Peyer's patch (tissue), 4 donors: ENCODE measurements at regions not wholly inside any gene's neighbourhood (a gene's known extent, or its start where the extent isn't known, plus 50 kb on each side); places are given as distances from the start of the nearest gene placed in this dataset.

ENCODE experiments used
- DNase-seq, 3 donors: peaks; one replicate each; pipeline ENCODE4 v3.0.0-alpha.2; 2017 to 2019
- H3K27ac ChIP-seq, 4 donors: fragments of 200-600 bp; sonication (generic); one replicate each; pipeline ENCODE4 v1.5.1; 2016 to 2019
- H3K27me3 ChIP-seq, 2 donors: fragments of 200-600 bp; sonication (generic); one replicate each; pipeline ENCODE4 v1.5.1; 2019
- H3K36me3 ChIP-seq, 3 donors: fragments of 200-600 bp; sonication (generic); one replicate each; pipeline ENCODE4 v1.5.1; 2016 to 2019
- H3K4me1 ChIP-seq, 4 donors: fragments of 200-600 bp; sonication (generic); one replicate each; pipeline ENCODE4 v1.5.1; 2016 to 2019
- H3K4me3 ChIP-seq, 4 donors: fragments of 200-600 bp; sonication (generic); 1 replicate in 3 of 4; 2 replicates in 1 of 4; pipeline ENCODE4 v1.5.1; 2016 to 2019; ENCODE audit warnings: mild to moderate bottlenecking in 1 of 4
- H3K9me3 ChIP-seq, 4 donors: fragments of 200-600 bp; sonication (generic); one replicate each; pipeline ENCODE4 v1.5.1; 2016 to 2019; ENCODE audit warnings: mild to moderate bottlenecking in 1 of 4
- CTCF ChIP-seq, 6 experiments: fragments of 450-650 bp in 4 of 6; fragments of 200-600 bp in 2 of 6; sonication (generic) in 1 of 6; IDR thresholded peaks; one replicate each; pipeline ENCODE4 v1.5.1; 2017 to 2019; ENCODE audit warnings: antibody characterized with exemption in 6 of 6, mild to moderate bottlenecking in 3 of 6, moderate library complexity in 1 of 6
- POLR2A ChIP-seq, 2 donors: fragments of 450-650 bp; IDR thresholded peaks; one replicate each; pipeline ENCODE4 v1.5.1; 2017; ENCODE audit warnings: antibody characterized with exemption in 2 of 2, mild to moderate bottlenecking in 2 of 2, moderate library complexity in 2 of 2

- TF ChIP-seq POLR2A (IDR thresholded peaks at IDR 0.05) (no peak), CTCF (IDR thresholded peaks at IDR 0.05) (no peak)
- no peak overlapping the region for H3K4me3 ChIP-seq
- DNase-seq, result no peak
Observed at GRCh38 chr3:103660810-103661209, 1226.0 kb downstream of the ZPLD1 start.

GRCh38 chr3:103662591-103662990, 1227.8 kb downstream of the ZPLD1 start:
- H3K27ac ChIP-seq, result no peak overlapping the region
- H3K36me3 ChIP-seq, result no peaks in the 10 kb centered on the region
- no peak for DNase-seq
- no peak for TF ChIP-seq CTCF (IDR thresholded peaks at IDR 0.05)
- no peak for TF ChIP-seq POLR2A (IDR thresholded peaks at IDR 0.05)
- no peak overlapping the region for H3K4me3 ChIP-seq
- H3K27me3 ChIP-seq, result no peaks in the 10 kb centered on the region
- no peaks in the 10 kb centered on the region for H3K4me1 ChIP-seq
- no peaks in the 10 kb centered on the region for H3K9me3 ChIP-seq

More at GRCh38 chr3:103660810-103661209, 1226.0 kb downstream of the ZPLD1 start:
- Histone ChIP-seq H3K27me3 (no peaks in the 10 kb centered on the region), H3K36me3 (no peaks in the 10 kb centered on the region), H3K4me1 (no peaks in the 10 kb centered on the region), H3K27ac (no peak overlapping the region), H3K9me3 (no peaks in the 10 kb centered on the region)

- H3K9me3 ChIP-seq, result no peaks in the 10 kb centered on the region
- no peak overlapping the region for H3K4me3 ChIP-seq
- no peak for DNase-seq
- H3K27ac ChIP-seq, result no peak overlapping the region
- TF ChIP-seq POLR2A (IDR thresholded peaks at IDR 0.05) (no peak), CTCF (IDR thresholded peaks at IDR 0.05) (no peak)
- H3K4me1 ChIP-seq, result no peaks in the 10 kb centered on the region
- no peaks in the 10 kb centered on the region for H3K36me3 ChIP-seq
- no peaks in the 10 kb centered on the region for H3K27me3 ChIP-seq
Observed at GRCh38 chr3:103672346-103672745, 1237.5 kb downstream of the ZPLD1 start.

GRCh38 chr3:103684904-103685303, 1250.1 kb downstream of the ZPLD1 start:
- Histone ChIP-seq H3K27ac (no peak overlapping the region), H3K9me3 (no peaks in the 10 kb centered on the region), H3K36me3 (no peaks in the 10 kb centered on the region), H3K27me3 (no peaks in the 10 kb centered on the region), H3K4me1 (no peaks in the 10 kb centered on the region), H3K4me3 (no peak overlapping the region)
- DNase-seq, result no peak
- TF ChIP-seq CTCF (IDR thresholded peaks at IDR 0.05) (no peak), POLR2A (IDR thresholded peaks at IDR 0.05) (no peak)

GRCh38 chr3:103685939-103686338, 1251.1 kb downstream of the ZPLD1 start:
- Histone ChIP-seq H3K27me3 (no peaks in the 10 kb centered on the region), H3K36me3 (no peaks in the 10 kb centered on the region), H3K4me3 (no peak overlapping the region), H3K9me3 (no peaks in the 10 kb centered on the region), H3K4me1 (no peaks in the 10 kb centered on the region), H3K27ac (no peak overlapping the region)
- TF ChIP-seq POLR2A (IDR thresholded peaks at IDR 0.05), result no peak
- TF ChIP-seq CTCF (IDR thresholded peaks at IDR 0.05), result no peak
- no peak for DNase-seq

- Histone ChIP-seq H3K27ac (no peak overlapping the region), H3K36me3 (no peaks in the 10 kb centered on the region), H3K4me1 (no peaks in the 10 kb centered on the region), H3K9me3 (no peaks in the 10 kb centered on the region), H3K27me3 (no peaks in the 10 kb centered on the region), H3K4me3 (no peak overlapping the region)
- TF ChIP-seq CTCF (IDR thresholded peaks at IDR 0.05) (no peak), POLR2A (IDR thresholded peaks at IDR 0.05) (no peak)
- DNase-seq, result no peak
Observed at GRCh38 chr3:103690536-103690935, 1255.7 kb downstream of the ZPLD1 start.
